PC-3 (cell line): ENCODE measurements at regions not wholly inside any gene's neighbourhood (a gene's known extent, or its start where the extent isn't known, plus 50 kb on each side); places are given as distances from the start of the nearest gene placed in this dataset.

Experiments
- EZH2 ChIP-seq: fragments of 300-600 bp; sonication (generic); IDR thresholded peaks from one replicate; pipeline ENCODE4 v1.6.1; 2017; ENCODE audit warnings: antibody characterized with exemption, mild to moderate bottlenecking, low read length; ENCODE audit not compliant: unreplicated experiment
- EZH2phosphoT487 ChIP-seq: fragments of 300-600 bp; sonication (generic); IDR thresholded peaks from 2 replicates; pipeline ENCODE4 v1.6.1; 2018; ENCODE audit warnings: mild to moderate bottlenecking, antibody characterized with exemption, low read length, borderline replicate concordance
- TF ChIP-seq, protein P1 (sequence below): fragments of 300-600 bp; sonication (generic); conservative IDR thresholded peaks from 2 replicates; pipeline ENCODE4 v1.5.1; 2017; ENCODE audit warnings: antibody characterized with exemption, low read depth, mild to moderate bottlenecking, low read length

DNA sequence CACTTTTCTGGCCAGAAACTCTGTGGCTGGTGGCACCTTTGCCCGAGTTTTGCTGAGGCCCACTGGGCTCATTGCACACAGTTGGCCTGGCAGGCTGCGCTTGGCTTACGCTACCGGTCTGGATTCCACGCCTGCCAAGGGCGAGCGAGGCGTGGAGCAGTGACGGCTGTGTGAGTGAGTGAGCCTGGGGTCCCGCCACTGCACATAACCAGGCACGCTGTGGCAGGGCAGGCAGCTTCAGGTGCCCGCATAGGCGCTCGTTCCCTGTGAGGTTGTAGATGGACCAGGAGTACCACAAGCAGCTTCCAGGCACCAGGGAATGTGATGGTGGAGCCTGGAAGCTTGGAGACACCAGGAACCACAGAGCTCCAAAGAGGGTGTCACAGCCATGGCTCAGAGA lies 190.1 kb upstream of the DEFB112 start:
- TF ChIP-seq, protein P1, sequence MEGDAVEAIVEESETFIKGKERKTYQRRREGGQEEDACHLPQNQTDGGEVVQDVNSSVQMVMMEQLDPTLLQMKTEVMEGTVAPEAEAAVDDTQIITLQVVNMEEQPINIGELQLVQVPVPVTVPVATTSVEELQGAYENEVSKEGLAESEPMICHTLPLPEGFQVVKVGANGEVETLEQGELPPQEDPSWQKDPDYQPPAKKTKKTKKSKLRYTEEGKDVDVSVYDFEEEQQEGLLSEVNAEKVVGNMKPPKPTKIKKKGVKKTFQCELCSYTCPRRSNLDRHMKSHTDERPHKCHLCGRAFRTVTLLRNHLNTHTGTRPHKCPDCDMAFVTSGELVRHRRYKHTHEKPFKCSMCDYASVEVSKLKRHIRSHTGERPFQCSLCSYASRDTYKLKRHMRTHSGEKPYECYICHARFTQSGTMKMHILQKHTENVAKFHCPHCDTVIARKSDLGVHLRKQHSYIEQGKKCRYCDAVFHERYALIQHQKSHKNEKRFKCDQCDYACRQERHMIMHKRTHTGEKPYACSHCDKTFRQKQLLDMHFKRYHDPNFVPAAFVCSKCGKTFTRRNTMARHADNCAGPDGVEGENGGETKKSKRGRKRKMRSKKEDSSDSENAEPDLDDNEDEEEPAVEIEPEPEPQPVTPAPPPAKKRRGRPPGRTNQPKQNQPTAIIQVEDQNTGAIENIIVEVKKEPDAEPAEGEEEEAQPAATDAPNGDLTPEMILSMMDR = no peak
- no peak for TF ChIP-seq EZH2phosphoT487
- no peak for TF ChIP-seq EZH2
